Neural cell (in vitro differentiated cells): ENCODE measurements at regions not wholly inside any gene's neighbourhood (a gene's known extent, or its start where the extent isn't known, plus 50 kb on each side); places are given as distances from the start of the nearest gene placed in this dataset.

Experiments used
- H2AFZ ChIP-seq: fragments of 200-600, 300-800 bp; sonication (generic), shearing (Covaris generic); 2 replicates; pipeline ENCODE4 v1.6.0; 2014; ENCODE audit warnings: low read depth, mild to moderate bottlenecking, antibody characterized with exemption, low read length, moderate library complexity
- H3F3A ChIP-seq: fragments of 200-600 bp; shearing (Covaris generic); 2 replicates; pipeline ENCODE4 v1.6.1; 2016; ENCODE audit warnings: mild to moderate bottlenecking, moderate library complexity, mixed read lengths, antibody characterized with exemption, low read length; ENCODE audit not compliant: insufficient read depth, poor library complexity, severe bottlenecking
- H3K27ac ChIP-seq: fragments of 200-600, 300-800 bp; sonication (generic), shearing (Covaris generic); 2 replicates; pipeline ENCODE4 v1.5.1; 2014; ENCODE audit warnings: mild to moderate bottlenecking, low read length, moderate library complexity
- H3K27me3 ChIP-seq: fragments of 300-800, 200-600 bp; sonication (generic), shearing (Covaris generic); 2 replicates; pipeline ENCODE4 v1.6.0; 2014; ENCODE audit warnings: mild to moderate bottlenecking, low read depth, low read length, moderate library complexity; ENCODE audit not compliant: insufficient read depth
- H3K36me3 ChIP-seq: fragments of 300-800, 200-600 bp; sonication (generic), shearing (Covaris generic); 2 replicates; pipeline ENCODE4 v1.5.1; 2014; ENCODE audit warnings: mild to moderate bottlenecking, antibody characterized with exemption, low read length, moderate library complexity; ENCODE audit not compliant: insufficient read depth
- H3K4me2 ChIP-seq: fragments of 300-800, 200-600 bp; sonication (generic), shearing (Covaris generic); 2 replicates; pipeline ENCODE4 v1.6.0; 2014; ENCODE audit warnings: mild to moderate bottlenecking, low read length
- H3K4me3 ChIP-seq: fragments of 300-800, 200-600 bp; sonication (generic), shearing (Covaris generic); 2 replicates; pipeline ENCODE4 v1.5.1; 2014; ENCODE audit warnings: mild to moderate bottlenecking, low read length, moderate library complexity
- H3K79me2 ChIP-seq: fragments of 200-600 bp; shearing (Covaris generic); replicated peaks from 2 replicates; pipeline ENCODE4 v1.6.0; 2014; ENCODE audit warnings: mild to moderate bottlenecking, low read length, moderate library complexity; ENCODE audit not compliant: insufficient read depth
- H3K9ac ChIP-seq: fragments of 300-800, 200-600 bp; sonication (generic), shearing (Covaris generic); 2 replicates; pipeline ENCODE4 v1.6.1; 2016; ENCODE audit warnings: mild to moderate bottlenecking, low read length, mixed read lengths
- H3K9me2 ChIP-seq: fragments of 200-600 bp; shearing (Covaris generic); 2 replicates; pipeline ENCODE4 v1.6.1; 2016; ENCODE audit warnings: mild to moderate bottlenecking, low read length, mixed read lengths; ENCODE audit not compliant: insufficient read depth
- H3K9me3 ChIP-seq: fragments of 200-600, 300-800 bp; sonication (generic), shearing (Covaris generic); 2 replicates; pipeline ENCODE4 v1.6.1; 2016; ENCODE audit warnings: mild to moderate bottlenecking, mixed run types, low read length, moderate library complexity, mixed read lengths
- H4K20me1 ChIP-seq: fragments of 200-600 bp; shearing (Covaris generic); 2 replicates; pipeline ENCODE4 v1.6.1; 2016; ENCODE audit warnings: mild to moderate bottlenecking, mixed run types; ENCODE audit not compliant: insufficient read depth
- CTCF ChIP-seq: fragments of 450-650 bp; IDR thresholded peaks from 2 replicates; pipeline ENCODE4 v1.5.1; 2014; ENCODE audit warnings: antibody characterized with exemption, mild to moderate bottlenecking, moderate library complexity; ENCODE audit not compliant: poor library complexity, severe bottlenecking
- EP300 ChIP-seq: fragments of 450-650 bp; conservative IDR thresholded peaks from 2 replicates; pipeline ENCODE4 v1.6.1; 2014; ENCODE audit warnings: antibody characterized with exemption, mild to moderate bottlenecking, moderate library complexity; ENCODE audit not compliant: poor library complexity, severe bottlenecking
- EZH2 ChIP-seq: fragments of 200-600, 300-800 bp; shearing (Covaris generic), sonication (generic); IDR thresholded peaks from 2 replicates; pipeline ENCODE4 v1.6.1; 2014; ENCODE audit warnings: antibody characterized with exemption, low read length, borderline replicate concordance, mild to moderate bottlenecking; ENCODE audit not compliant: insufficient read depth, poor library complexity, severe bottlenecking
- MXI1 ChIP-seq: fragments of 450-650 bp; conservative IDR thresholded peaks from 2 replicates; pipeline ENCODE4 v1.6.1; 2014; ENCODE audit warnings: antibody characterized with exemption, mild to moderate bottlenecking; ENCODE audit not compliant: poor library complexity, severe bottlenecking
- POLR2AphosphoS5 ChIP-seq: IDR thresholded peaks from 2 replicates; pipeline ENCODE4 v1.6.1; 2012
- RAD21 ChIP-seq: fragments of 450-650 bp; conservative IDR thresholded peaks from 2 replicates; pipeline ENCODE4 v1.6.1; 2014; ENCODE audit warnings: antibody characterized with exemption, mild to moderate bottlenecking, moderate library complexity
- REST ChIP-seq: IDR thresholded peaks from 2 replicates; pipeline ENCODE4 v1.6.1; 2012; ENCODE audit warnings: borderline replicate concordance
- SMC3 ChIP-seq: fragments of 450-650 bp; conservative IDR thresholded peaks from 2 replicates; pipeline ENCODE4 v1.6.1; 2014; ENCODE audit warnings: antibody characterized with exemption, mild to moderate bottlenecking, moderate library complexity; ENCODE audit not compliant: poor library complexity
- TAF1 ChIP-seq: IDR thresholded peaks from 2 replicates; pipeline ENCODE4 v1.6.1; 2012; ENCODE audit warnings: low read depth

DNA sequence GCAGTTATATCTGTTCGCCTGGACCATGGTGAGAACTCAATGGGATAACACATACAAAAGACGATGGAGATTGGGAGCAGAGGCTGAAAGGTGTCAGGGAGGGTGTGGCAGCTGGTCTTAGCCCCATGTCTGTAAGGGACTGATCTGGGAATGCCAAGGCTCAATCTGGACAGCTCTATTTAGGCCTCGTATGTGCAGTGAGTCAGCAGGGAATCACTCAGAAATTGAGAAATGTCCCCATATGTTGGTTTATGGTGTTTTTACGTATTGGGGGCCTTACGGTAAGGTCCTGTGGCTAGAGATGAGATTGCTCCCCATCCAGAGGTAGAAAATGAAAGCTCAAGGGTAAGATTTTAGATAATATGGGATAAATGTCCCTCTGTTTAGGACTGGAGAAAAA is 71.4 kb upstream of the TTC29 start:
- TF ChIP-seq EZH2: no peak
- no peak for TF ChIP-seq CTCF
- no peak for TF ChIP-seq MXI1
- no peak for TF ChIP-seq TAF1
- TF ChIP-seq SMC3: no peak
- no peak for TF ChIP-seq REST
- no peak for TF ChIP-seq EP300
- no peak for TF ChIP-seq RAD21
- TF ChIP-seq POLR2AphosphoS5: no peak

DNA sequence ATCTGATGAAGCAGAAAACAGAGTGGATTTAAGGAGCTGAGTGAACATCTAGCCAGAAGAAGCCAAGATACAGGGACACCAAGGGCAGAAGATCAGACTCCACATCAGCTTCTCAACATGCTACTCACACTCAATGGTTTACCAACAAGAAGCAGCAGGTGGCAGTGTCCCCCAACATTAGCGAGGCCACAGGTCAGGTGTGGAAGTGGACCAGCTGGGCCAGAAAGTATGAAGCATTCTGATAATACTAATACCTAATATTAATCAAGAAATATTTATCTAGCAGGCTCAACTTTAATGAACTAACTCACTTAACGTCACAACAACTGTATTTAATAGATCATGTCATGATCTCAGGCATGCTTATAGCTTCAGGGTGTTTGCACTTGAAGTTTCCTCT is 73.4 kb upstream of the TTC29 start:
- Histone ChIP-seq H3K9ac (no peak overlapping the region), H3F3A (no peaks in the 10 kb centered on the region), H3K27me3 (no peaks in the 10 kb centered on the region), H3K9me2 (no peaks in the 10 kb centered on the region), H4K20me1 (no peaks in the 10 kb centered on the region), H2AFZ (no peak overlapping the region), H3K79me2 (no peaks in the 10 kb centered on the region), H3K4me2 (no peak overlapping the region), H3K27ac (no peak overlapping the region), H3K9me3 (peaks cover 5% of the 10 kb centered on the region), H3K4me3 (no peak overlapping the region), H3K36me3 (no peaks in the 10 kb centered on the region)
- TF ChIP-seq CTCF: peak; percentile 42
- TF ChIP-seq REST: no peak
- TF ChIP-seq EP300: no peak
- TF ChIP-seq SMC3: peak; percentile 20
- no peak for TF ChIP-seq EZH2
- peak; percentile 46 for TF ChIP-seq RAD21
- no peak for TF ChIP-seq MXI1

More for the DNA sequence above, 71.4 kb upstream of the TTC29 start:
- Histone ChIP-seq H3F3A (no peaks in the 10 kb centered on the region), H3K27me3 (no peaks in the 10 kb centered on the region), H3K9ac (no peak overlapping the region), H3K4me3 (no peak overlapping the region), H3K36me3 (no peaks in the 10 kb centered on the region), H3K27ac (no peak overlapping the region), H4K20me1 (no peaks in the 10 kb centered on the region), H3K9me3 (no peaks in the 10 kb centered on the region), H3K9me2 (no peaks in the 10 kb centered on the region), H2AFZ (no peak overlapping the region), H3K4me2 (no peak overlapping the region), H3K79me2 (no peaks in the 10 kb centered on the region)
